IMR-90 (cell line): ENCODE measurements at regions not wholly inside any gene's neighbourhood (a gene's known extent, or its start where the extent isn't known, plus 50 kb on each side); places are given as distances from the start of the nearest gene placed in this dataset.

ENCODE experiments used
- ATAC-seq: fragments of 200-7000 bp; cut with Tn5 transposase; 2 replicates; pipeline ENCODE4 v1.9.1; 2020; ENCODE audit warnings: low read depth, mild to moderate bottlenecking, moderate library complexity
- BruUV-seq: library from RNA; stranded (reverse); fragments of 400-500 nt; replicated peaks from 2 replicates; lab custom pipeline; 2021; lab: Mats Ljungman, UMichigan
- CTCF ChIA-PET: fragments of 300-600 bp; formaldehyde crosslinking; extraction: SDS; loops from one replicate; lab custom pipeline; 2021; ENCODE audit warnings: antibody characterized with exemption; lab: Yijun Ruan, JAX
- POLR2A ChIA-PET: fragments of 300-600 bp; sonication (Branson Sonifier 250); formaldehyde crosslinking; loops from one replicate; lab custom pipeline; 2022; ENCODE audit warnings: antibody characterized with exemption; ENCODE audit not compliant: unreplicated experiment; lab: Charles Lee
- DNase-seq: peaks from one replicate; pipeline ENCODE4 v3.0.0; 2013
- H2AFZ ChIP-seq: replicated peaks from 2 replicates; pipeline ENCODE3; 2013; ENCODE audit warnings: low read length, mild to moderate bottlenecking; ENCODE audit not compliant: poor library complexity
- H2AK5ac ChIP-seq: 2 replicates; pipeline ENCODE4 v1.6.1; 2013; ENCODE audit warnings: low read depth, low read length, inconsistent platforms
- H2AK9ac ChIP-seq: replicated peaks from 2 replicates; pipeline ENCODE3; 2013; ENCODE audit warnings: mild to moderate bottlenecking, low read depth, low read length, moderate library complexity; ENCODE audit not compliant: poor library complexity
- H2BK120ac ChIP-seq: 2 replicates; pipeline ENCODE4 v1.6.1; 2013; ENCODE audit warnings: low read depth, low read length, inconsistent platforms
- H2BK15ac ChIP-seq: 3 replicates; pipeline ENCODE4 v1.6.1; 2013; ENCODE audit warnings: low read depth, low read length, inconsistent platforms
- H2BK20ac ChIP-seq: 2 replicates; pipeline ENCODE4 v1.6.1; 2013; ENCODE audit warnings: low read depth, mild to moderate bottlenecking, inconsistent platforms, low read length, moderate library complexity
- H2BK5ac ChIP-seq: 2 replicates; pipeline ENCODE4 v1.6.1; 2013; ENCODE audit warnings: mild to moderate bottlenecking, low read depth, low read length, inconsistent platforms; ENCODE audit not compliant: poor library complexity, severe bottlenecking
- H3K14ac ChIP-seq: replicated peaks from 2 replicates; pipeline ENCODE4 v1.6.1; 2013; ENCODE audit warnings: low read depth, low read length, inconsistent platforms
- H3K18ac ChIP-seq: 2 replicates; pipeline ENCODE4 v1.6.1; 2013; ENCODE audit warnings: low read depth, low read length, control low read depth
- H3K23ac ChIP-seq: 2 replicates; pipeline ENCODE4 v1.6.1; 2013; ENCODE audit warnings: low read depth, low read length, inconsistent platforms
- H3K27ac ChIP-seq: 2 replicates; pipeline ENCODE4 v1.5.1; 2013; ENCODE audit warnings: mild to moderate bottlenecking, control low read depth, low read length; ENCODE audit not compliant: insufficient read depth
- H3K27me3 ChIP-seq: 2 replicates; pipeline ENCODE4 v1.6.1; 2013; ENCODE audit warnings: low read length; ENCODE audit not compliant: control insufficient read depth, insufficient read depth
- H3K36me3 ChIP-seq: 2 replicates; pipeline ENCODE4 v1.6.1; 2013; ENCODE audit warnings: low read length, mixed read lengths; ENCODE audit not compliant: control insufficient read depth, insufficient read depth
- H3K4ac ChIP-seq: 2 replicates; pipeline ENCODE4 v1.6.1; 2013; ENCODE audit warnings: low read depth, low read length, inconsistent platforms
- H3K4me1 ChIP-seq: 2 replicates; pipeline ENCODE4 v1.6.1; 2013; ENCODE audit warnings: low read length, mixed read lengths; ENCODE audit not compliant: control insufficient read depth, insufficient read depth
- H3K4me2 ChIP-seq: 2 replicates; pipeline ENCODE4 v1.6.1; 2013; ENCODE audit warnings: low read depth, mild to moderate bottlenecking, control low read depth, low read length, moderate library complexity
- H3K4me3 ChIP-seq: 2 replicates; pipeline ENCODE4 v1.5.1; 2013; ENCODE audit warnings: low read depth, mild to moderate bottlenecking, control low read depth, low read length, moderate library complexity; ENCODE audit not compliant: insufficient read depth
- H3K56ac ChIP-seq: 2 replicates; pipeline ENCODE4 v1.6.1; 2013; ENCODE audit warnings: low read length, inconsistent platforms; ENCODE audit not compliant: insufficient read depth; ENCODE audit errors: extremely low read depth
- H3K79me1 ChIP-seq, 2 experiments: 2 replicates each; pipeline ENCODE4 v1.6.1; 2013; ENCODE audit warnings: low read length in 2 of 2, inconsistent platforms in 1 of 2, low read depth in 1 of 2
- H3K9ac ChIP-seq: 2 replicates; pipeline ENCODE4 v1.6.1; 2013; ENCODE audit warnings: low read depth, low read length, control low read depth
- H3K9me1 ChIP-seq: 2 replicates; pipeline ENCODE4 v1.6.1; 2013; ENCODE audit warnings: low read length, inconsistent platforms; ENCODE audit not compliant: insufficient read depth
- H3K9me3 ChIP-seq: 2 replicates; pipeline ENCODE4 v1.6.1; 2013; ENCODE audit warnings: low read length; ENCODE audit not compliant: control insufficient read depth, insufficient read depth
- H4K20me1 ChIP-seq: 2 replicates; pipeline ENCODE4 v1.6.1; 2013; ENCODE audit warnings: low read length, inconsistent platforms; ENCODE audit not compliant: insufficient read depth
- H4K5ac ChIP-seq: 2 replicates; pipeline ENCODE4 v1.6.1; 2013; ENCODE audit warnings: mild to moderate bottlenecking, low read depth, low read length, control low read depth
- H4K8ac ChIP-seq, 2 experiments: 2 replicates each; pipeline ENCODE4 v1.6.1; 2013; ENCODE audit warnings: low read depth in 2 of 2, low read length in 2 of 2, control low read depth in 1 of 2, inconsistent platforms in 1 of 2
- H4K91ac ChIP-seq: 2 replicates; pipeline ENCODE4 v1.6.1; 2013; ENCODE audit warnings: low read depth, low read length, inconsistent platforms; ENCODE audit not compliant: insufficient read depth
- BHLHE40 ChIP-seq: fragments of 150-350 bp; IDR thresholded peaks from 2 replicates; pipeline ENCODE4 v1.6.1; 2016; ENCODE audit warnings: mild to moderate bottlenecking, low read depth, low read length
- CEBPB ChIP-seq: IDR thresholded peaks from 2 replicates; pipeline ENCODE4 v1.6.1; 2012; ENCODE audit warnings: low read depth, low read length, improper control_type of control experiment
- CHD1 ChIP-seq: IDR thresholded peaks from 2 replicates; pipeline ENCODE4 v1.6.1; 2012; ENCODE audit warnings: low read depth, low read length, improper control_type of control experiment
- CTCF ChIP-seq: conservative IDR thresholded peaks from 2 replicates; pipeline ENCODE4 v1.5.1; 2012; ENCODE audit warnings: mild to moderate bottlenecking, low read depth, low read length, improper control_type of control experiment
- ELK1 ChIP-seq: fragments of 150-350 bp; IDR thresholded peaks from 2 replicates; pipeline ENCODE4 v1.6.1; 2016; ENCODE audit warnings: low read depth, mild to moderate bottlenecking, low read length, moderate library complexity, borderline replicate concordance
- FOS ChIP-seq: fragments of 150-350 bp; IDR thresholded peaks from 2 replicates; pipeline ENCODE4 v1.6.1; 2016; ENCODE audit warnings: low read depth, low read length
- MAFK ChIP-seq: IDR thresholded peaks from 2 replicates; pipeline ENCODE4 v1.6.1; 2012; ENCODE audit warnings: low read depth, low read length, improper control_type of control experiment
- MAZ ChIP-seq: IDR thresholded peaks from 2 replicates; pipeline ENCODE4 v1.6.1; 2012; ENCODE audit warnings: low read depth, mild to moderate bottlenecking, low read length, improper control_type of control experiment, moderate library complexity, borderline replicate concordance
- MXI1 ChIP-seq: IDR thresholded peaks from 2 replicates; pipeline ENCODE4 v1.6.1; 2012; ENCODE audit warnings: low read depth, mild to moderate bottlenecking, low read length, moderate library complexity, borderline replicate concordance
- NFE2L2 ChIP-seq: fragments of 150-350 bp; IDR thresholded peaks from 2 replicates; pipeline ENCODE4 v1.6.1; 2016; ENCODE audit warnings: low read depth, mild to moderate bottlenecking, low read length
- RAD21 ChIP-seq: IDR thresholded peaks from 2 replicates; pipeline ENCODE4 v1.6.1; 2012; ENCODE audit warnings: low read length, improper control_type of control experiment
- RCOR1 ChIP-seq: IDR thresholded peaks from 2 replicates; pipeline ENCODE4 v1.6.1; 2012; ENCODE audit warnings: mild to moderate bottlenecking, low read length, improper control_type of control experiment; ENCODE audit not compliant: insufficient replicate concordance
- RFX5 ChIP-seq: IDR thresholded peaks from 2 replicates; pipeline ENCODE4 v1.8.0; 2012; ENCODE audit warnings: low read depth, mild to moderate bottlenecking, low read length, moderate library complexity
- SMC3 ChIP-seq: fragments of 150-350 bp; IDR thresholded peaks from 2 replicates; pipeline ENCODE4 v1.6.1; 2016; ENCODE audit warnings: low read depth, mild to moderate bottlenecking, antibody characterized with exemption, low read length, moderate library complexity
- WGBS, 2 experiments: methylation state at CpG; one replicate each; pipeline versions ENCODE4 v1.1.5 to v1.1.7; 2013; ENCODE audit warnings: missing lambda C conversion rate in 2 of 2; ENCODE audit not compliant: insufficient read length in 1 of 2; ENCODE audit errors: extremely low coverage in 2 of 2; 5-methylcytosine and 5-hydroxymethylcytosine counted together
- dilution Hi-C: fragments of 300-500 bp; cut with HindIII; formaldehyde crosslinking; loops from one replicate; pipeline ENCODE4 v1.14.3; 2018; ENCODE audit warnings: low sequenced_read_pairs; ENCODE audit not compliant: unreplicated experiment
- in situ Hi-C: fragments of 300-500 bp; cut with MboI; formaldehyde crosslinking; loops from 3 replicates; pipeline ENCODE4 v1.14.3; 2019; ENCODE audit warnings: low sequenced_read_pairs, inconsistent platforms, mixed read lengths
- intact Hi-C: fragments of 100-400 bp; cut with micrococcal nuclease; formaldehyde crosslinking; loops from 2 replicates; pipeline ENCODE4 v1.10.0; 2022

DNA sequence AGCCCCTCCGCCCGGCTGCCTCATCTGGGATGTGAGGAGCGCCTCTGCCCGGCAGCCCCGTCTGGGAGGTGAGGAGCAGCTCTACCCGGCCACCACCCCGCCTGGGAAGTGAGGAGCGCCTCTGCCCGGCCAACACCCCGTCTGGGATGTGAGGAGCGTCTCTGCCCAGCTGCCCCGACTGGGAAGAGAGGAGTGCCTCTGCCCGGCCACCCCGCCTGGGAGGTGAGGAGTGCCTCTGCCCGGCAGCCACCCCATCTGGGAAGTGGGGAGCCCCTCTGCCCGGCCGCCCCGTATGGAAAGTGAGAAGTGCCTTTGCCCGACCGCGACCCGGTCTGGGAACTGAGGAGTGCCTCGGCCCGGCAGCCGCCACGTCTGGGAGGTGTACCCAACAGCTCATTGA is 74.3 kb upstream of the TNIP3 start:
- no peak overlapping the region for H4K8ac ChIP-seq

More for the DNA sequence above, 74.3 kb upstream of the TNIP3 start:
- H3K27me3 ChIP-seq: no peaks in the 10 kb centered on the region; the same call in 1 of the 2 replicates
- no peak for TF ChIP-seq MXI1
- no peak for TF ChIP-seq MAFK
- no peak for TF ChIP-seq RCOR1
- no peak for TF ChIP-seq CEBPB
- TF ChIP-seq SMC3: no peak
- no peak for TF ChIP-seq CTCF
- TF ChIP-seq MAZ: no peak
- TF ChIP-seq RFX5: no peak
- no peak for TF ChIP-seq CHD1
- TF ChIP-seq FOS: no peak
- TF ChIP-seq ELK1: no peak
- TF ChIP-seq BHLHE40: no peak
- no peak for TF ChIP-seq RAD21
- TF ChIP-seq NFE2L2: no peak
- WGBS, 2 experiments: no CpG with 5 or more reads among the region's 26 CpGs
- H3K79me1 ChIP-seq: no peaks in the 10 kb centered on the region
- intact Hi-C loops: no loop called here
- no peak overlapping the region for H4K5ac ChIP-seq
- no peak overlapping the region for H2BK120ac ChIP-seq
- H3K56ac ChIP-seq: no peak overlapping the region
- no peak overlapping the region for H3K9ac ChIP-seq
- no peak for DNase-seq
- H4K20me1 ChIP-seq: no peaks in the 10 kb centered on the region
- no peak overlapping the region for H2BK15ac ChIP-seq
- BruUV-seq: no TSS peak
- POLR2A ChIA-PET: no interaction called here
- H3K27ac ChIP-seq: no peak overlapping the region
- H3K4me3 ChIP-seq: no peak overlapping the region
- dilution Hi-C loops: no loop called here
- H2AK5ac ChIP-seq: no peak overlapping the region
- no peak overlapping the region for H2BK20ac ChIP-seq
- no peaks in the 10 kb centered on the region for H3K9me1 ChIP-seq
- no peak overlapping the region for H3K4ac ChIP-seq
- no peak overlapping the region for H3K18ac ChIP-seq
- H3K36me3 ChIP-seq: no peaks in the 10 kb centered on the region
- H3K23ac ChIP-seq: no peak overlapping the region
- H2AFZ ChIP-seq: no peak overlapping the region
- ATAC-seq: no peak
- H3K9me3 ChIP-seq: no peaks in the 10 kb centered on the region
- CTCF ChIA-PET: no interaction called here
- no peak overlapping the region for H3K14ac ChIP-seq
- in situ Hi-C loops: no loop called here
- no peaks in the 10 kb centered on the region for H3K4me1 ChIP-seq
- no peak overlapping the region for H2BK5ac ChIP-seq
- no peak overlapping the region for H3K4me2 ChIP-seq
- no peak overlapping the region for H2AK9ac ChIP-seq
- H4K91ac ChIP-seq: no peak overlapping the region
